Lower leg skin (tissue), 3 donors: ENCODE measurements at regions not wholly inside any gene's neighbourhood (a gene's known extent, or its start where the extent isn't known, plus 50 kb on each side); places are given as distances from the start of the nearest gene placed in this dataset.

Experiments
- POLR2A ChIP-seq, 2 donors: fragments of 450-650 bp; IDR thresholded peaks; one replicate each; pipeline ENCODE4 v1.6.1; 2016 to 2017; ENCODE audit warnings: antibody characterized with exemption in 2 of 2, mild to moderate bottlenecking in 1 of 2, moderate library complexity in 1 of 2
- TF ChIP-seq, protein P1 (sequence below), 3 donors: fragments of 450-650 bp; IDR thresholded peaks; one replicate each; pipeline ENCODE4 v1.5.1; 2016; ENCODE audit warnings: antibody characterized with exemption in 3 of 3, mild to moderate bottlenecking in 3 of 3, moderate library complexity in 2 of 3

DNA sequence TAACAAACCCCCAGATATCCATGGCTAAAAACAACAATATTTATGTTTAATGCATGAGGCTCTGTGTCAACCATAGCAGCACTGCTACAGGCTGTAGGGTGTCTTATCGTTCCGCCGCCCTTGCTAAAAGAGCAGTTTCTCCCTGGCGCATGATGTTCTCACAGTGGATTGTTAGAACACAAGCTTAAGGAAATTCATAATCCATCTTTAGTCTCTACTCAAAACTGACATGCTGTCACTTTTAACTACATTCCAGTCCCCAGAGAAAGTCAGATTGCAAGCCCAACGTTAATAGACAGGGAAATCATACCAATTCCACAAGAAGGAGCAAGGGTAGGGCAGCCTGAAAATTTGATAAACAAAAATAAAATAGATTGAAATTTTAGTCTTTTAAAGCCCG, 1960.8 kb downstream of the PCDH7 start:
- no peak for TF ChIP-seq POLR2A (IDR thresholded peaks at IDR 0.05)
- TF ChIP-seq, protein P1, sequence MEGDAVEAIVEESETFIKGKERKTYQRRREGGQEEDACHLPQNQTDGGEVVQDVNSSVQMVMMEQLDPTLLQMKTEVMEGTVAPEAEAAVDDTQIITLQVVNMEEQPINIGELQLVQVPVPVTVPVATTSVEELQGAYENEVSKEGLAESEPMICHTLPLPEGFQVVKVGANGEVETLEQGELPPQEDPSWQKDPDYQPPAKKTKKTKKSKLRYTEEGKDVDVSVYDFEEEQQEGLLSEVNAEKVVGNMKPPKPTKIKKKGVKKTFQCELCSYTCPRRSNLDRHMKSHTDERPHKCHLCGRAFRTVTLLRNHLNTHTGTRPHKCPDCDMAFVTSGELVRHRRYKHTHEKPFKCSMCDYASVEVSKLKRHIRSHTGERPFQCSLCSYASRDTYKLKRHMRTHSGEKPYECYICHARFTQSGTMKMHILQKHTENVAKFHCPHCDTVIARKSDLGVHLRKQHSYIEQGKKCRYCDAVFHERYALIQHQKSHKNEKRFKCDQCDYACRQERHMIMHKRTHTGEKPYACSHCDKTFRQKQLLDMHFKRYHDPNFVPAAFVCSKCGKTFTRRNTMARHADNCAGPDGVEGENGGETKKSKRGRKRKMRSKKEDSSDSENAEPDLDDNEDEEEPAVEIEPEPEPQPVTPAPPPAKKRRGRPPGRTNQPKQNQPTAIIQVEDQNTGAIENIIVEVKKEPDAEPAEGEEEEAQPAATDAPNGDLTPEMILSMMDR (IDR thresholded peaks at IDR 0.05): no peak
